ENCODE measurements at regions not wholly inside any gene's neighbourhood (a gene's known extent, or its start where the extent isn't known, plus 50 kb on each side); places are given as distances from the start of the nearest gene placed in this dataset.

DNA sequence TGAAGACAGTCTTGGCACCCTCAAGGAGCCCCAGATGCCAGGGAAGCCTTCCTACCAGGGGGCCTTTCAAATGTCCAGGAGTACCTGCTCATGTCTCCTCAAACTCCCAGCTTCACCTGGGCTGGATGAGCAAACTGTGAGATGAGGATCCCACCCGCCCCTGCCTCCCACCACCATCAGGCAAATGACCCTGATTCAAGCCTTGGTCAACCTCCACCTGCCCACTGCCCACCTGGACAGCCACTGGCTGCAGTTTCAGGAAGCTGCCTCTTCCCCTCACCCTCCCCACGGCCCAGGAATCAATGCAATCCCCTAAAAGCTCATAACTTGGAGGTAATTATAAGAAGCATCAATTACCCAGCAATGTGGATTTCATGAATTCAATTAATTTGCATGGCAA is 122.7 kb downstream of the BUD13 start:
- Histone ChIP-seq H3K9me3 (ENCODE audit: control insufficient read depth, insufficient read depth, low read depth, low read length) (no peaks in the 10 kb centered on the region), H3K36me3 (ENCODE audit: control insufficient read depth, insufficient read depth, low read length) (no peaks in the 10 kb centered on the region), H3K4me1 (ENCODE audit: control insufficient read depth, extremely low read depth, insufficient read depth, low read length) (no peaks in the 10 kb centered on the region), H3K9ac (ENCODE audit: insufficient read depth, low read length) (no peak overlapping the region), H3K27me3 (ENCODE audit: control insufficient read depth, insufficient read depth, low read length) (no peaks in the 10 kb centered on the region), H2AFZ (ENCODE audit: low read length) (no peak overlapping the region), H3K27ac (ENCODE audit: insufficient read depth, low read length) (no peak overlapping the region), H3K79me2 (ENCODE audit: control insufficient read depth, insufficient read depth, low read length) (no peaks in the 10 kb centered on the region), H4K20me1 (ENCODE audit: control insufficient read depth, extremely low read depth, insufficient read depth, low read length) (no peaks in the 10 kb centered on the region), H3K4me2 (ENCODE audit: extremely low read depth, insufficient read depth, low read length) (no peak overlapping the region), H3K4me3 (replicated peaks in 1 of 4; ENCODE audit: control extremely low read depth in 1 of 4, insufficient read depth in 1 of 4, low read depth in 3 of 4, low read length in 4 of 4) (no peak overlapping the region)
- TF ChIP-seq EZH2 (IDR thresholded peaks at IDR 0.05; ENCODE audit: low read length, missing control alignments), result no peak
- TF ChIP-seq, protein P1, sequence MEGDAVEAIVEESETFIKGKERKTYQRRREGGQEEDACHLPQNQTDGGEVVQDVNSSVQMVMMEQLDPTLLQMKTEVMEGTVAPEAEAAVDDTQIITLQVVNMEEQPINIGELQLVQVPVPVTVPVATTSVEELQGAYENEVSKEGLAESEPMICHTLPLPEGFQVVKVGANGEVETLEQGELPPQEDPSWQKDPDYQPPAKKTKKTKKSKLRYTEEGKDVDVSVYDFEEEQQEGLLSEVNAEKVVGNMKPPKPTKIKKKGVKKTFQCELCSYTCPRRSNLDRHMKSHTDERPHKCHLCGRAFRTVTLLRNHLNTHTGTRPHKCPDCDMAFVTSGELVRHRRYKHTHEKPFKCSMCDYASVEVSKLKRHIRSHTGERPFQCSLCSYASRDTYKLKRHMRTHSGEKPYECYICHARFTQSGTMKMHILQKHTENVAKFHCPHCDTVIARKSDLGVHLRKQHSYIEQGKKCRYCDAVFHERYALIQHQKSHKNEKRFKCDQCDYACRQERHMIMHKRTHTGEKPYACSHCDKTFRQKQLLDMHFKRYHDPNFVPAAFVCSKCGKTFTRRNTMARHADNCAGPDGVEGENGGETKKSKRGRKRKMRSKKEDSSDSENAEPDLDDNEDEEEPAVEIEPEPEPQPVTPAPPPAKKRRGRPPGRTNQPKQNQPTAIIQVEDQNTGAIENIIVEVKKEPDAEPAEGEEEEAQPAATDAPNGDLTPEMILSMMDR (conservative IDR thresholded peaks at IDR 0.05 in 1 of 2, IDR thresholded peaks at IDR 0.05 in 1 of 2; ENCODE audit: low read depth in 1 of 2, low read length in 2 of 2), result no peak
- no peak for DNase-seq (ENCODE audit: low read depth in 2 of 2)

DNA sequence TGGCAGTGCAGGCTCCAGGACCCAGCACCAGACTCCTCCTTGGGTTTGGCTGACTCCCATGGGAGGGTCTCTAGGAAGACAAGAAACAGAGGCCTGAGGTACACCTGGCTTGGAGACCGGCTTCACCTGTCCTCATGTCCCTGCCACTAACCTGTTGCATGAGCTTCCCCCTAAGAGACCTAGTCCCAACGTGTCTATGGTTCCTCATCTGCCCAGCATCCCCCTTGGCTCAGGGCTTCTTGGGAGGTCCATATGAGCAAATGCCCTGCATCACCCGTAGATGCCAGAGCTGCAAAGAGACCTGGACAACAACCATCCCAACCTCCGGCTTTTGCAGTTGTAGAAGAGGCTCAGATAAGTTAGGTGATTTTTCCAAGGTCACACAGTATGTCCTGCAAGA is 123.5 kb downstream of the BUD13 start:
- no peak for TF ChIP-seq EZH2 (IDR thresholded peaks at IDR 0.05; ENCODE audit: low read length, missing control alignments)
- TF ChIP-seq, protein P1 (conservative IDR thresholded peaks at IDR 0.05 in 1 of 2, IDR thresholded peaks at IDR 0.05 in 1 of 2; ENCODE audit: low read depth in 1 of 2, low read length in 2 of 2), result no peak
- Histone ChIP-seq H3K9me3 (ENCODE audit: control insufficient read depth, insufficient read depth, low read depth, low read length) (no peaks in the 10 kb centered on the region), H3K4me2 (ENCODE audit: extremely low read depth, insufficient read depth, low read length) (no peak overlapping the region), H3K79me2 (ENCODE audit: control insufficient read depth, insufficient read depth, low read length) (no peaks in the 10 kb centered on the region), H3K36me3 (ENCODE audit: control insufficient read depth, insufficient read depth, low read length) (no peaks in the 10 kb centered on the region), H2AFZ (ENCODE audit: low read length) (no peak overlapping the region), H3K27me3 (ENCODE audit: control insufficient read depth, insufficient read depth, low read length) (no peaks in the 10 kb centered on the region), H3K9ac (ENCODE audit: insufficient read depth, low read length) (no peak overlapping the region), H3K4me3 (replicated peaks in 1 of 4; ENCODE audit: control extremely low read depth in 1 of 4, insufficient read depth in 1 of 4, low read depth in 3 of 4, low read length in 4 of 4) (no peak overlapping the region), H3K4me1 (ENCODE audit: control insufficient read depth, extremely low read depth, insufficient read depth, low read length) (no peaks in the 10 kb centered on the region), H3K27ac (ENCODE audit: insufficient read depth, low read length) (no peak overlapping the region), H4K20me1 (ENCODE audit: control insufficient read depth, extremely low read depth, insufficient read depth, low read length) (no peaks in the 10 kb centered on the region)
- no peak for DNase-seq (ENCODE audit: low read depth in 2 of 2)

GRCh38 chr11:116648247-116649174 is 124.3 kb downstream of the BUD13 start:
- Histone ChIP-seq H3K79me2 (ENCODE audit: control insufficient read depth, insufficient read depth, low read length) (no peaks in the 10 kb centered on the region), H3K9ac (ENCODE audit: insufficient read depth, low read length) (no peak overlapping the region), H3K36me3 (ENCODE audit: control insufficient read depth, insufficient read depth, low read length) (no peaks in the 10 kb centered on the region), H3K4me2 (ENCODE audit: extremely low read depth, insufficient read depth, low read length) (no peak overlapping the region), H3K4me1 (ENCODE audit: control insufficient read depth, extremely low read depth, insufficient read depth, low read length) (no peaks in the 10 kb centered on the region), H4K20me1 (ENCODE audit: control insufficient read depth, extremely low read depth, insufficient read depth, low read length) (no peaks in the 10 kb centered on the region), H3K4me3 (replicated peaks in 1 of 4; ENCODE audit: control extremely low read depth in 1 of 4, insufficient read depth in 1 of 4, low read depth in 3 of 4, low read length in 4 of 4) (no peak overlapping the region), H3K27ac (ENCODE audit: insufficient read depth, low read length) (no peak overlapping the region), H2AFZ (ENCODE audit: low read length) (no peak overlapping the region), H3K9me3 (ENCODE audit: control insufficient read depth, insufficient read depth, low read depth, low read length) (no peaks in the 10 kb centered on the region), H3K27me3 (ENCODE audit: control insufficient read depth, insufficient read depth, low read length) (no peaks in the 10 kb centered on the region)
- no peak for DNase-seq (ENCODE audit: low read depth in 2 of 2)
- TF ChIP-seq, protein P1 (conservative IDR thresholded peaks at IDR 0.05 in 1 of 2, IDR thresholded peaks at IDR 0.05 in 1 of 2; ENCODE audit: low read depth in 1 of 2, low read length in 2 of 2), result no peak
- no peak for TF ChIP-seq EZH2 (IDR thresholded peaks at IDR 0.05; ENCODE audit: low read length, missing control alignments)
